ENCODE measurements at regions not wholly inside any gene's neighbourhood (a gene's known extent, or its start where the extent isn't known, plus 50 kb on each side); places are given as distances from the start of the nearest gene placed in this dataset.

- FAIRE-seq: no peak
- DNase-seq (ENCODE audit: insufficient read length, low spot score): no peak
Observed at GRCh38 chr15:95208071-95208470, 976.7 kb downstream of the MCTP2 start.

- DNase-seq (ENCODE audit: insufficient read length, low spot score) (no peak), FAIRE-seq (no peak)
Observed at GRCh38 chr15:95208988-95209387, 977.6 kb downstream of the MCTP2 start.

- FAIRE-seq: no peak
- no peak for DNase-seq (ENCODE audit: insufficient read length, low spot score)
Observed at GRCh38 chr15:95210436-95210981, 979.1 kb downstream of the MCTP2 start.

- FAIRE-seq (no peak), DNase-seq (ENCODE audit: insufficient read length, low spot score) (no peak)
Observed at GRCh38 chr15:95215017-95215416, 983.7 kb downstream of the MCTP2 start.

- FAIRE-seq (no peak), DNase-seq (ENCODE audit: insufficient read length, low spot score) (no peak)
Observed at GRCh38 chr15:95226835-95227234, 995.5 kb downstream of the MCTP2 start.

GRCh38 chr15:95227235-95227634, 995.9 kb downstream of the MCTP2 start:
- no peak for FAIRE-seq

GRCh38 chr15:95228856-95229555, 997.6 kb downstream of the MCTP2 start:
- DNase-seq (ENCODE audit: insufficient read length, low spot score) (no peak), FAIRE-seq (no peak)

More at GRCh38 chr15:95227235-95227634, 995.9 kb downstream of the MCTP2 start:
- no peak for DNase-seq (ENCODE audit: insufficient read length, low spot score)

GRCh38 chr15:95235033-95235432, 1003.7 kb downstream of the MCTP2 start:
- no peak for DNase-seq (ENCODE audit: insufficient read length, low spot score)
- no peak for FAIRE-seq

- DNase-seq (ENCODE audit: insufficient read length, low spot score): no peak
- no peak for FAIRE-seq
Observed at GRCh38 chr15:95247071-95247984, 1016.0 kb downstream of the MCTP2 start.

GRCh38 chr15:95249524-95249923, 1018.2 kb downstream of the MCTP2 start:
- FAIRE-seq (no peak), DNase-seq (ENCODE audit: insufficient read length, low spot score) (no peak)

- FAIRE-seq (no peak), DNase-seq (ENCODE audit: insufficient read length, low spot score) (no peak)
Observed at GRCh38 chr15:95252404-95252803, 1021.0 kb downstream of the MCTP2 start.

GRCh38 chr15:95254263-95254662, 1022.9 kb downstream of the MCTP2 start:
- FAIRE-seq (no peak), DNase-seq (ENCODE audit: insufficient read length, low spot score) (no peak)

GRCh38 chr15:95259513-95259912, 1028.2 kb downstream of the MCTP2 start:
- FAIRE-seq: no peak
- DNase-seq (ENCODE audit: insufficient read length, low spot score): peak; percentile 8

- FAIRE-seq: no peak
- DNase-seq (ENCODE audit: insufficient read length, low spot score): no peak
Observed at GRCh38 chr15:95259965-95260364, 1028.6 kb downstream of the MCTP2 start.

- no peak for FAIRE-seq
Observed at GRCh38 chr15:95260856-95261255, 1029.5 kb downstream of the MCTP2 start.

GRCh38 chr15:95261546-95261945, 1030.2 kb downstream of the MCTP2 start:
- no peak for DNase-seq (ENCODE audit: insufficient read length, low spot score)
- no peak for FAIRE-seq

More at GRCh38 chr15:95260856-95261255, 1029.5 kb downstream of the MCTP2 start:
- no peak for DNase-seq (ENCODE audit: insufficient read length, low spot score)

GRCh38 chr15:95261968-95262367, 1030.6 kb downstream of the MCTP2 start:
- FAIRE-seq: no peak
- no peak for DNase-seq (ENCODE audit: insufficient read length, low spot score)

GRCh38 chr15:95262866-95263564, 1031.7 kb downstream of the MCTP2 start:
- DNase-seq (ENCODE audit: insufficient read length, low spot score): no peak
- no peak for FAIRE-seq

GRCh38 chr15:95263751-95264150, 1032.4 kb downstream of the MCTP2 start:
- FAIRE-seq: no peak
- DNase-seq (ENCODE audit: insufficient read length, low spot score): no peak

- DNase-seq (ENCODE audit: insufficient read length, low spot score) (no peak), FAIRE-seq (no peak)
Observed at GRCh38 chr15:95265419-95265997, 1034.1 kb downstream of the MCTP2 start.
